ENCODE measurements at regions not wholly inside any gene's neighbourhood (a gene's known extent, or its start where the extent isn't known, plus 50 kb on each side); places are given as distances from the start of the nearest gene placed in this dataset.

DNA sequence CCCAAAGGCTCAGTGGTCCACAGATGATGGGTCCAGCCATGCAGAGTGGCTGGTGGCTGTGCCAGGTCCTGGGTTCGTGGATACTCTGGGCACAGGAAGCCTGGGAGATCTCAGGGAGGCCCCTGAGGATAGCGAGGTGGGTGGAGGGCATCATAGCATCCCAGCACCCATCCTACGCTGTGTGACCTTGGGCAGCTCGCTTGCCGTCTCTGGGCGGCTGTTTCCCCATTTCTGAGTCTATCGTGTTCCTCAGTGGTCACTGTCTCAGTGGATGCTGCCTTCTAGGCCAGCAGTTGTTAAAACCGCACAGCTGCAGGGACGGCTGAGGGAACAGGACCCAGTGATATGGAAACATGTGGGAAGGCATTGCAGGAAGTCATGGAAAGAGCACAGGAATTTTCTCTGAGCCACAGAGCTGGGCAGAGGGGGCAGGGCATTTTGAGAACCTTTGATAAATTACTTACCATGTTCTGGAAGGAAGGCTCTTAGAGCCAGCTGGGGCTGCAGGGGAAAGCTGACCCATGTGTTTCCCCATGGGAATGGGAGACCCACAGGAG lies 86.4 kb upstream of the COL5A1 start:
- TF ChIP-seq POLR2AphosphoS5 (IDR thresholded peaks at IDR 0.05; ENCODE audit: borderline replicate concordance, low read depth, low read length) (no peak), EZH2 (IDR thresholded peaks at IDR 0.05) (no peak), FOXP2 (optimal IDR thresholded peaks at IDR 0.05; ENCODE audit: control extremely low read depth, extremely low read length, insufficient read depth) (no peak)

Data from SK-N-MC (cell line).